ENCODE measurements at regions not wholly inside any gene's neighbourhood (a gene's known extent, or its start where the extent isn't known, plus 50 kb on each side); places are given as distances from the start of the nearest gene placed in this dataset.

DNA sequence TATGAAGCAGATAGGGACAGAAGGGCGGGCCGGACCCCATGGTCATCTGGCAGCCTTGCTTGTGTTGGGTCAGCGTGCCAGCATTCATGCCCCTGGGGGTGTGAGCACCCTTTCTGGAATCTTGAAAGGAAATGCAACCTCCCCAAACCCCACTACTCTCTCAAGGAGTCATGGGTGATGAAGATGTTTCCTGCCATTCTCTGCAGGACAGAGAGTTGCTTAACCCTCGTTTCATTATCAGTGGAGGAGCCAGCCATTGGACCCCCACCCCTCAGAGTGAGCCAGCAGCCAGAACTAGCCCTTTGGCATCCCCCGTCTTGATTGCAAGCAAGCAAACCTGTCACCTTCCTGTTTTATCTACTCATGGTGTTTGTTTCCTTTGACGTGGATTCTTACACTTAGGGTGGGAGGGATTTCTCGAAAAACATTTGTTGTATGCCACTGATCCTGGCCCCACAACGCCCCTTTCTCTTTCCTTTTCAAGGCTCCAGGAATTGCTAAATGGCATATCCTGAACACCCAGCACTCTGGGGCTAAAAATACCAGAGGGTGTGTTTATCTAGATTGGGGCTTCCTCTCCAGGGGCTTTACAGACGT, 258.3 kb downstream of the ETS1 start:
- H3K4me1 Mint-ChIP-seq (ENCODE audit: low read depth) = peaks cover 70% of the 10 kb centered on the region
- intact Hi-C loops (cut with micrococcal nuclease) = loop anchor here (10.0 kb wide), 1 partner anchor 296 kb away; no protein-coding TSS in a partner anchor
- POLR2A ChIA-PET = interaction anchor here (0.6 to 1.9 kb wide), 5 partner anchors 7 to 503 kb away, joined by 3 to 6 read pairs (median 5); no protein-coding TSS in a partner anchor
- no peak for TF ChIP-seq CTCF (IDR thresholded peaks at IDR 0.05)
- peak overlapping the region; percentile 30 for H3K4me3 Mint-ChIP-seq
- H3K27ac Mint-ChIP-seq = peak overlapping the region; percentile 98
- DNase-seq = peak; percentile 60
- ATAC-seq = peak; percentile 4
- H3K36me3 Mint-ChIP-seq (ENCODE audit: low read depth) = peaks cover 13% of the 10 kb centered on the region
- CTCF ChIA-PET = interaction anchor here (0.9 to 1.8 kb wide), 3 partner anchors 10 to 156 kb away, joined by 3 to 7 read pairs (median 3); no protein-coding TSS in a partner anchor
- H3K9me3 Mint-ChIP-seq = no peaks in the 10 kb centered on the region
- H3K27me3 Mint-ChIP-seq = no peaks in the 10 kb centered on the region

DNA sequence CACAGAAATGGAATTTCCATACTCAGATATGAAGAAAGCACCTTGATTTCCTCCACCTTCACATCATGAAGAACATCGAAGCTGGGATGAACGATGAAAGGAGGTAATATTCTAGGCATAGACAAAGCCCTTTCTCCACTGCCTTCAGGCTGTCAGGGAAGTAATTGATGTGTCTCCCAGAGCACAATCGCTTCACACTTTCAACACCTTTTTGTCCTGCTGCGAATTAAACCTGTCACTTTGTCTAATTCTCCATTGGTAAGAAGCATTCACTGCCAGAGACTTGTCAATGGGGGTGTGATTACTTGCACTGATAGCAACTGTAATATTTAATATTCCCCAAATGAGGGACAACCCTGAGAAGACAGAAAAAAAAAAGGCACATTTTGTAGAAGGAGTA, 260.1 kb downstream of the ETS1 start:
- POLR2A ChIA-PET = interaction anchor here (0.6 to 1.9 kb wide), 4 partner anchors 9 to 167 kb away, joined by 3 to 5 read pairs (median 5); no protein-coding TSS in a partner anchor
- H3K27me3 Mint-ChIP-seq = no peaks in the 10 kb centered on the region
- intact Hi-C loops (cut with micrococcal nuclease) = loop anchor here (10.0 kb wide), 1 partner anchor 298 kb away; no protein-coding TSS in a partner anchor
- CTCF ChIA-PET = interaction anchor here (0.9 to 1.8 kb wide), 3 partner anchors 15 to 64 kb away, joined by 3 to 7 read pairs (median 4); no protein-coding TSS in a partner anchor
- ATAC-seq (no peak), DNase-seq (no peak)
- no peak for TF ChIP-seq CTCF (IDR thresholded peaks at IDR 0.05)
- no peaks in the 10 kb centered on the region for H3K9me3 Mint-ChIP-seq
- H3K36me3 Mint-ChIP-seq (ENCODE audit: low read depth) = peaks cover 16% of the 10 kb centered on the region
- H3K4me1 Mint-ChIP-seq (ENCODE audit: low read depth) = peaks cover 86% of the 10 kb centered on the region
- H3K4me3 Mint-ChIP-seq = peak overlapping the region; percentile 32
- H3K27ac Mint-ChIP-seq = peak overlapping the region; percentile 98

- Mint-ChIP-seq H3K27ac (peak overlapping the region; percentile 98), H3K4me3 (peak overlapping the region; percentile 32), H3K36me3 (ENCODE audit: low read depth) (peaks cover 16% of the 10 kb centered on the region), H3K27me3 (no peaks in the 10 kb centered on the region), H3K9me3 (no peaks in the 10 kb centered on the region), H3K4me1 (ENCODE audit: low read depth) (peaks cover 90% of the 10 kb centered on the region)
- intact Hi-C loops (cut with micrococcal nuclease) = loop anchor here (10.0 kb wide), 1 partner anchor 298 kb away; no protein-coding TSS in a partner anchor
- no peak for TF ChIP-seq CTCF (IDR thresholded peaks at IDR 0.05)
- CTCF ChIA-PET = interaction anchor here (0.9 to 1.5 kb wide), 3 partner anchors 9 to 146 kb away, joined by 3 to 4 read pairs (median 3); no protein-coding TSS in a partner anchor
- ATAC-seq (peak; percentile 3), DNase-seq (peak; percentile 36)
- POLR2A ChIA-PET = interaction anchor here (0.9 to 4.4 kb wide), 6 partner anchors 15 to 145 kb away, joined by 3 to 35 read pairs (median 4); no protein-coding TSS in a partner anchor
Observed at GRCh38 chr11:128326791-128327190, 260.6 kb downstream of the ETS1 start.

- ChIA-PET CTCF (interaction anchor here (0.7 to 6.3 kb wide), 20 partner anchors 16 to 433 kb away, joined by 3 to 58 read pairs (median 6); no protein-coding TSS in a partner anchor), POLR2A (interaction anchor here (0.6 to 4.4 kb wide), 20 partner anchors 9 to 306 kb away, joined by 3 to 35 read pairs (median 6); no protein-coding TSS in a partner anchor)
- intact Hi-C loops (cut with micrococcal nuclease) = loop anchor here (2.0 to 10.0 kb wide), 4 partner anchors 98 to 300 kb away; no protein-coding TSS in a partner anchor
- no peaks in the 10 kb centered on the region for H3K27me3 Mint-ChIP-seq
- H3K4me1 Mint-ChIP-seq (ENCODE audit: low read depth) = peaks cover 86% of the 10 kb centered on the region
- H3K4me3 Mint-ChIP-seq = peak overlapping the region; percentile 70
- peak overlapping the region; percentile 98 for H3K27ac Mint-ChIP-seq
- H3K36me3 Mint-ChIP-seq (ENCODE audit: low read depth) = peaks cover 22% of the 10 kb centered on the region
- DNase-seq = peak; percentile 92
- H3K9me3 Mint-ChIP-seq = peaks cover 4% of the 10 kb centered on the region
- peak; percentile 75 for ATAC-seq
- TF ChIP-seq CTCF (IDR thresholded peaks at IDR 0.05) = no peak
Observed at GRCh38 chr11:128324531-128325141, 262.7 kb downstream of the ETS1 start.
